ENCODE measurements at regions not wholly inside any gene's neighbourhood (a gene's known extent, or its start where the extent isn't known, plus 50 kb on each side); places are given as distances from the start of the nearest gene placed in this dataset.
"Not testable (repeated sequence)": the region's sequence is repeated elsewhere in the genome, so short reads cannot be mapped to it uniquely, and the experiment has no call there.

- TF ChIP-seq CTCF (IDR thresholded peaks at IDR 0.05); POLR2AphosphoS5 (IDR thresholded peaks at IDR 0.05; ENCODE audit: low read depth, low read length): not testable (repeated sequence)
Measured at GRCh38 chr6:3925223-3926149, 76.3 kb downstream of the FAM50B start.

Data from Panc1 (cell line).